Naive thymus-derived CD4-positive, alpha-beta T cell (primary cell): ENCODE measurements at regions not wholly inside any gene's neighbourhood (a gene's known extent, or its start where the extent isn't known, plus 50 kb on each side); places are given as distances from the start of the nearest gene placed in this dataset.
"Not testable (repeated sequence)": the region's sequence is repeated elsewhere in the genome, so short reads cannot be mapped to it uniquely, and the experiment has no call there.

ENCODE experiments used
- ATAC-seq: fragments of 150-1000 bp; cut with Tn5 transposase; 2 replicates; pipeline ENCODE4 v1.10.0; 2021; ENCODE audit warnings: mild to moderate bottlenecking, moderate library complexity
- CTCF ChIA-PET: fragments of 350-600 bp; sonication (Branson Sonifier 250); formaldehyde crosslinking; loops from one replicate; lab custom pipeline; 2021; ENCODE audit warnings: antibody characterized with exemption; lab: Charles Lee
- POLR2A ChIA-PET: fragments of 350-600 bp; sonication (Branson Sonifier 250); formaldehyde crosslinking; loops from one replicate; lab custom pipeline; 2021; ENCODE audit warnings: antibody characterized with exemption, inconsistent platforms; lab: Charles Lee
- DNase-seq, 9 donors: peaks; one replicate each; pipeline versions ENCODE4 v3.0.0 to v3.0.0-alpha.2; 2020 to 2022; ENCODE audit warnings: mixed read lengths in 1 of 9
- H3K27ac ChIP-seq: one replicate; pipeline ENCODE4 v1.7.0; 2013; ENCODE audit warnings: mild to moderate bottlenecking, low read depth, low read length, moderate library complexity
- H3K27me3 ChIP-seq, 2 donors: one replicate each; pipeline ENCODE4 v1.7.0; 2013; ENCODE audit warnings: low read length in 2 of 2, mild to moderate bottlenecking in 2 of 2, moderate library complexity in 2 of 2; ENCODE audit not compliant: control insufficient read depth in 2 of 2, insufficient read depth in 2 of 2
- H3K36me3 ChIP-seq, 3 experiments: 1 replicate in 2 of 3; 2 replicates in 1 of 3; pipeline ENCODE4 v1.7.0; 2013; ENCODE audit warnings: low read length in 3 of 3, mild to moderate bottlenecking in 3 of 3, moderate library complexity in 1 of 3; ENCODE audit not compliant: insufficient read depth in 3 of 3, control insufficient read depth in 2 of 3
- H3K4me1 ChIP-seq, 2 donors: one replicate each; pipeline ENCODE4 v1.7.0; 2013; ENCODE audit warnings: low read length in 2 of 2, mild to moderate bottlenecking in 2 of 2, moderate library complexity in 1 of 2; ENCODE audit not compliant: control insufficient read depth in 2 of 2, insufficient read depth in 2 of 2
- H3K4me3 ChIP-seq: 2 replicates; pipeline ENCODE4 v1.7.0; 2013; ENCODE audit warnings: mild to moderate bottlenecking, low read length
- H3K9me3 ChIP-seq, 3 experiments: 1 replicate in 2 of 3; 2 replicates in 1 of 3; pipeline ENCODE4 v1.7.0; 2013; ENCODE audit warnings: low read length in 3 of 3; ENCODE audit not compliant: control insufficient read depth in 2 of 3
- H3K27ac Mint-ChIP-seq, 9 donors: one replicate each; pipeline ENCODE4 v1.8.0; 2020 to 2022; ENCODE audit warnings: mixed read lengths in 9 of 9, mild to moderate bottlenecking in 8 of 9, moderate library complexity in 5 of 9, inconsistent platforms in 2 of 9
- H3K27me3 Mint-ChIP-seq, 5 donors: one replicate each; pipeline ENCODE4 v1.8.0; 2021 to 2022; ENCODE audit warnings: mixed read lengths in 5 of 5, mild to moderate bottlenecking in 1 of 5
- H3K36me3 Mint-ChIP-seq, 5 donors: one replicate each; pipeline ENCODE4 v1.8.0; 2020 to 2022; ENCODE audit warnings: mixed read lengths in 5 of 5, mild to moderate bottlenecking in 3 of 5, inconsistent platforms in 1 of 5
- H3K4me1 Mint-ChIP-seq, 7 donors: one replicate each; pipeline ENCODE4 v1.8.0; 2020 to 2022; ENCODE audit warnings: mixed read lengths in 7 of 7, mild to moderate bottlenecking in 3 of 7, inconsistent platforms in 1 of 7
- H3K4me3 Mint-ChIP-seq, 10 donors: one replicate each; pipeline ENCODE4 v1.8.0; 2020 to 2022; ENCODE audit warnings: mild to moderate bottlenecking in 10 of 10, mixed read lengths in 10 of 10, moderate library complexity in 6 of 10, inconsistent platforms in 2 of 10
- H3K9me3 Mint-ChIP-seq, 11 donors: one replicate each; pipeline ENCODE4 v1.8.0; 2020 to 2022; ENCODE audit warnings: mixed read lengths in 11 of 11, mild to moderate bottlenecking in 4 of 11, inconsistent platforms in 1 of 11, moderate library complexity in 1 of 11
- intact Hi-C, 2 donors: fragments of 100-400 bp; cut with micrococcal nuclease; formaldehyde crosslinking; loops; one replicate each; pipeline ENCODE4 v1.15.1; 2023

DNA sequence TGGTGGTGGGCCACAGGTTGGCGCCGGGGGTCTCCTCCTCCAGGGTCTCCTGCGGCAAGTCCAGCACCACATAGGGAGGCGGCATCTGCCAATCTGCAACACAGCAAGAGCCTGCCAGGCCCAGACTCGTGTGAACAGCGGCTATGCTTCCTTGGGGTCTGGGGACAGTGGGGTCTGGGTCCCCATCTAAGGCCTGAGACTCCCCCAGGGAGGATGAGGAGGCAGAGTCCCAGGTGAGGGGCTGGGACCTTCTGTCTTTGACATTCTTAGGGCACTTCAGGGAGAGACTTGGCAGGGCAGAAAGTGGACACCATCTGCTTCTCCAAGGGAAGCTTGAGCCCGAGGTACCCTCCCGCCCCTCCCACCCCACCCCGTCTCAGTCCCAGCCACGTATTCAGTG lies 178.1 kb downstream of the TMEM121 start:
- H3K4me3 ChIP-seq, H3K9me3 Mint-ChIP-seq, H3K27ac ChIP-seq, H3K36me3 Mint-ChIP-seq, H3K4me1 Mint-ChIP-seq, ATAC-seq, H3K9me3 ChIP-seq, H3K27ac Mint-ChIP-seq, DNase-seq, H3K4me1 ChIP-seq, POLR2A ChIA-PET, H3K27me3 Mint-ChIP-seq, H3K27me3 ChIP-seq, CTCF ChIA-PET, intact Hi-C loops, H3K36me3 ChIP-seq, H3K4me3 Mint-ChIP-seq: not testable (repeated sequence)

DNA sequence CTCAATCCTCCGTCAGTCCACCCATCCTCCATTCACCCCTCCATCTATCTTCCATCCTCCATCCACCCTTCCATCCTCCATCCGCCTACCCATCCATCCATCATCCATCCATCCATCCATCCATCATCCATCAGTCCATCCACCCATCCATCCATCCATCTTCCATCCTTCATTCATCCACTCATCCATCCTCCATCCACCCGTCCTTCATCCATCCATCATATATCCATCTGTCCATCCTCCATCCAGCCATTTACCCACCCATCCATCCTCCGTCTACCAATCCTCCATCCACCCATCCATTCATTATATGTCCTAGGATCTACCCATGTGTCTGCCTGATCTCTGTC lies 179.1 kb downstream of the TMEM121 start:
- H3K27ac ChIP-seq, H3K4me1 Mint-ChIP-seq, H3K27me3 Mint-ChIP-seq, H3K27me3 ChIP-seq, H3K4me3 Mint-ChIP-seq, H3K4me1 ChIP-seq, CTCF ChIA-PET, H3K36me3 Mint-ChIP-seq, H3K4me3 ChIP-seq, H3K27ac Mint-ChIP-seq, H3K9me3 ChIP-seq, H3K9me3 Mint-ChIP-seq, POLR2A ChIA-PET, DNase-seq, H3K36me3 ChIP-seq, ATAC-seq, intact Hi-C loops: not testable (repeated sequence)

DNA sequence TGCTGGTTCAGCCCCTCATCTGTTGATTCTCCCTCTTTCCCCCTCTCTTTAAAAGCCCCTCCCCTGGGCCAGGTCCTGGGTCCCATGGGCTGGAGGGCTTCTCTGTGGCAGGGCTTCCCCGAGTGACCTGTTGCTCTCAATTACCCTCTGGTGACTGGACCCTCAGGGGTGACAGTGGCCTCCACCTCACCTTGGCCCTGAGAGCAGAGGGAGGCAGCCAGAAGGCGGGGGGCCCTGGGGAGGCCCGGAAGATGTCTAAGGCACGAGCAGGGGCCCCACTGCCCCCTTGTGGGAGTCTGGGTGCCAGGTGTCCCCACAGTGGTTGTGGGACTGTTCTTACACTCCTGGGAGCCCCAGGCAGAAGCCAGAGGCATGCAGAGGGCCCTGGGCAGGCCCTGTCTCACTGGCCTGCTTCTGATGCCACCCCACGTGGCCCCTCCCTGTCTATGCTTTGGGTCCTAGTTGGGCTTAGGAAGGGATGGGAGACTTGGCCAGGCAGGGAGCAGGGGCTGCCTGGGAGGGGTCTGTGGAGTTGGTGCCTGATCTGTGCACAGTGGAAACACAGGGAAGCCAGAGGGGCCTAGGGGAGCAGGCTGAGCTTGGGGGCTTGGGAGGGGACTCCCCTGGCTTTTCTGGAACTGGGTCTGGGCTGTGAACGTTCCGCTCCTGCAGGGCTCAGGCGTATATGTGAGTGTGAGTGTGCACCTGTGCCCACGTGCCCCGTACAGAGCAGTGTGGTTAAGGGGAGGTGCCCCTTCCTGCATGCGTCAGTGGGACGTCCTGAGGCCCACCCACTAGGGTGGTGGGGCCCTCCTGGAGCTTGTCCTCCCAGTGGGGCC lies 179.7 kb downstream of the TMEM121 start:
- H3K4me1 ChIP-seq, H3K4me3 Mint-ChIP-seq, H3K27ac ChIP-seq, H3K36me3 Mint-ChIP-seq, H3K27me3 Mint-ChIP-seq, CTCF ChIA-PET, H3K9me3 Mint-ChIP-seq, DNase-seq, H3K4me3 ChIP-seq, H3K4me1 Mint-ChIP-seq, H3K9me3 ChIP-seq, POLR2A ChIA-PET, H3K27me3 ChIP-seq, H3K36me3 ChIP-seq, H3K27ac Mint-ChIP-seq, intact Hi-C loops: not testable (repeated sequence)
- peak; percentile 50 for ATAC-seq

DNA sequence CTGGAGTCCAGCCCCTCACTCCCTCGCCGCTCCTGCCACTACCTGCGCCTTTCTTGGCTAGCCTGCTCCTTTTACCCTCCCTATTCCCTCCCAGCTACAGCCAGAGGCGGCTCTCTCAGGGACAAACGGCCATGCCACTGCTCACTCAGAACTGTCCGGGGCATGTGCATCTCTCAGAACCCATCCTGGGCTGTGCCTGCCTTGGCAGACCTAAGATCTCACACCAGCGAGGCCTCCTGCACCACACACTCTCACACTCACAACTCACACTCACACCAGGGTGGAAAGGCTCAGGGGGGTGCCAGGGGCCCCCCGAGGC lies 180.3 kb downstream of the TMEM121 start:
- H3K36me3 ChIP-seq, DNase-seq, H3K27ac ChIP-seq, ATAC-seq, H3K27me3 ChIP-seq, CTCF ChIA-PET, POLR2A ChIA-PET, H3K27me3 Mint-ChIP-seq, intact Hi-C loops, H3K36me3 Mint-ChIP-seq, H3K4me3 ChIP-seq, H3K27ac Mint-ChIP-seq, H3K9me3 ChIP-seq, H3K9me3 Mint-ChIP-seq, H3K4me3 Mint-ChIP-seq, H3K4me1 Mint-ChIP-seq, H3K4me1 ChIP-seq: not testable (repeated sequence)

DNA sequence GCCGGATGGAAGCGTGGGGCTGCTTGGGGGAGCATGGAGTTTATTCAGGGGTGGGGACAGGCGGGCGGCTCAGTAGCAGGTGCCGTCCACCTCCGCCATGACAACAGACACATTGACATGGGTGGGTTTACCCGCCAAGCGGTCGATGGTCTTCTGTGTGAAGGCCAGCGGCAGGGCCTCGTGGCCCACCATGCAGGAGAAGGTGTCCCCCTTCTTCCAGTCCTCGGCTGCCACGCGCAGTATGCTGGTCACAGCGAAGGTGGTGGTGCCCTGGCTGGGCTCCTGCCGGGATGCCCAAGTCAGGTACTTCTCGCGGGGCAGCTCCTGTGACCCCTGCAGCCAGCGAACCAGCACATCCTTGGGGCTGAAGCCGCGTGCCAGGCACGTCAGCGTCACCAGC lies 180.7 kb downstream of the TMEM121 start:
- H3K4me3 Mint-ChIP-seq, H3K9me3 Mint-ChIP-seq, H3K4me1 Mint-ChIP-seq, H3K27me3 ChIP-seq, H3K9me3 ChIP-seq, POLR2A ChIA-PET, H3K27ac ChIP-seq, ATAC-seq, H3K36me3 ChIP-seq, H3K4me3 ChIP-seq, H3K36me3 Mint-ChIP-seq, H3K27ac Mint-ChIP-seq, H3K4me1 ChIP-seq, intact Hi-C loops, H3K27me3 Mint-ChIP-seq, DNase-seq: not testable (repeated sequence)
- CTCF ChIA-PET: interaction anchor here (0.6 kb wide), 1 partner anchor 242 kb away, joined by 3 read pairs; no protein-coding TSS in a partner anchor

DNA sequence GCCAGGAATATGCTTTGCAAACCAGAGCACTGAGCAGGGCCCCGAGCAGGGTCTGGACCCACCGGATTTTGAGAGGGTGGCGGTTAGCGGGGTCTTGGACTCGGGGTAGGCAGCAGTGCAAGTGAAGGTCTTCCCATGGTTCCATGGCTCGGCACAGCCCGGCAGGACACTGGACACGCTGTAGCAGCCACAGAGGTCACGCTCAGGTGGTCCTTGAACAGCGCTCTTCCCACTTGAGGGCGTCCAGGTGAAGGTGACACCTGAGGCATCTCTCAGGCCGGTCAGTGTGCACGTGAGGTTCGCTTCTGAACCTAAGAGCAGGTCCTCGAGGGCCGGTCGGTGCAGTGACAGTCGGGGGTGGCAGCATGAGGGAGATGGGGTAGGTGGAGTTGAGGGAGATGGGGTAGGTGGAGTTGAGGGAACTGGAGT lies 181.4 kb downstream of the TMEM121 start:
- H3K4me3 ChIP-seq, H3K4me1 Mint-ChIP-seq: not testable (repeated sequence)

DNA sequence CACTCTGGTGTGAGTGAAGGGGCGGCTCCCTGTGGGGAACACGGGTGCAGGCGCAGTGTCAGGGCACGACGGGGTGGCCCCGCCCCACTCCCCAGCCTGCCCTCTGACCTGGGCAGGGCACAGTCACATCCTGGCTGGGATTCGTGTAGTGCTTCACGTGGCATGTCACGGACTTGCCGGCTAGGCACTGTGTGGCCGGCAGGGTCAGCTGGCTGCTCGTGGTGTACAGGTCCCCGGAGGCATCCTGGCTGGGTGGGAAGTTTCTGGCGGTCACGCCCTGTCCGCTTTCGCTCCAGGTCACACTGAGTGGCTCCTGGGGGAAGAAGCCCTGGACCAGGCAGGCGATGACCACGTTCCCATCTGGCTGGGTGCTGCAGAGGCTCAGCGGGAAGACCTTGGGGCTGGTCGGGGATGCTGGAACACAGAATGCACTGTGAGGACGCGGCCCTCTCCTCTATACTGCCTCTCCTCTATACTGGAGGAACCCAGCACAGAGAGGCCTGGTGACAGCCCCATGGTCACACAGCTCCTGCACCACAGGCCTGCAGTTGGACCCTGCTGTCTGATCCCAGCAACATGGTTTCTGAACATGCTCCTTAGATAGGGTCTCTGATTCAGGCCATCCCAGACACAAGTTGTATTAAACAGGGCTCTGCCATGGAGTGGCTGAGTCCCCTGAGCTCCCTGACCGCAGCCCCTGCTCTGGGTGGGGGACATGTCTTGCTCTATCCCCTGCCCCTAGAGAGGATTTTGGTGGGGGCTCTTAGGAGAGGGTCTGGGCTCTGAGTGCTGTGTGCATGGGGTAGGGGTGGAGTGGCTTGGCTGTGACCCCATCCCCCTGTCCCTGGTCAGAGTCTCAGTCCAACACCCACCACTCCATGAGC lies 182.1 kb downstream of the TMEM121 start:
- H3K9me3 Mint-ChIP-seq, ATAC-seq, intact Hi-C loops, H3K27ac Mint-ChIP-seq, H3K4me1 Mint-ChIP-seq, H3K4me1 ChIP-seq, H3K4me3 ChIP-seq, POLR2A ChIA-PET, H3K36me3 ChIP-seq, H3K27ac ChIP-seq, H3K4me3 Mint-ChIP-seq, CTCF ChIA-PET, DNase-seq, H3K27me3 ChIP-seq, H3K36me3 Mint-ChIP-seq, H3K9me3 ChIP-seq, H3K27me3 Mint-ChIP-seq: not testable (repeated sequence)

More for the DNA sequence above, 181.4 kb downstream of the TMEM121 start:
- H3K36me3 Mint-ChIP-seq, H3K9me3 ChIP-seq, H3K27ac ChIP-seq, ATAC-seq, DNase-seq, H3K9me3 Mint-ChIP-seq, POLR2A ChIA-PET, H3K27ac Mint-ChIP-seq, H3K4me3 Mint-ChIP-seq, H3K4me1 ChIP-seq, H3K36me3 ChIP-seq, intact Hi-C loops, H3K27me3 ChIP-seq, H3K27me3 Mint-ChIP-seq: not testable (repeated sequence)
- CTCF ChIA-PET: interaction anchor here (0.6 kb wide), 1 partner anchor 241 kb away, joined by 3 read pairs; no protein-coding TSS in a partner anchor
